ENCODE measurements at regions not wholly inside any gene's neighbourhood (a gene's known extent, or its start where the extent isn't known, plus 50 kb on each side); places are given as distances from the start of the nearest gene placed in this dataset.

- TF ChIP-seq CTCF (conservative IDR thresholded peaks at IDR 0.05; ENCODE audit: low read depth, low read length), result no peak
- no peak for TF ChIP-seq EZH2 (IDR thresholded peaks at IDR 0.05; ENCODE audit: borderline replicate concordance, low read depth, low read length, poor library complexity, severe bottlenecking)
These were observed 375.3 kb downstream of the PLOD2 start for GRCh38 chr3:145785668-145786067.

Data from A673 (cell line).